ENCODE measurements at regions not wholly inside any gene's neighbourhood (a gene's known extent, or its start where the extent isn't known, plus 50 kb on each side); places are given as distances from the start of the nearest gene placed in this dataset.

DNA sequence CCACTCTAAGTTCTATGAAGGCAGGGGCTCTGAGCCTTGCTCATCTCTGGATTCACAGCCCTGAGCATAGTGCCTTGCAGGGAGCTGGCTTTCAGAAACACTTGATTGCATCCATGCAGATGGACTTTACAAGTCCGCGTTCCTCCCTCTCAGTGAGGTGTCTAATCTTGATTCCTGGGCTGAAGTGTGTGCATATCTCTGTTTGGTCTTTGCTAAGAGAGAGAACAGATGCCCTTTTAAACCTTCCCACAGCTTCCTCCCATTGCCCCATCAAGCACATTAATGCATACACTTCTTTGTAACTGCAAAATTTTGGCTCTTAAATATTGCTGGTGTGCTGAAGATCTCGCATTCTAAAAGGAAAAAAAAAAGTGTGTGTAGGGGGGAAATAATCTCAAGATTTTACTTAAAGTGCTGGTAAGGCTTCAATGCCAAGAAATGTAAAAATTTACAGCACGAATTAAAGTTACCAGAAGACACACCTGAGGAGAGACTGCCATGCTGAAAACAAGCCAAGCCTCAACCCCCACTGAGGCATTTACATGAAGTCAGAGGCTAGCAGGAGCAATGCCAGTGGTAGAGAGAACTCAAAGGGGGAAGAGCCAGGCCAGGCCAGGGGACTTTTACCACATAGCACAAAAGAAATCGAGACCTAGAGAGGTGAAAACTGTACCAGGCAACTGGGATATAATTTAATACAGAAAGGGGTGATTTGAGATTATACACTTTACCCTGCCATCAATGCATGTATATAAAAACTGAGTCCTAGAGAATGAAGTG lies 492.1 kb downstream of the SOX6 start:
- H3K27ac ChIP-seq: no peak overlapping the region

DNA sequence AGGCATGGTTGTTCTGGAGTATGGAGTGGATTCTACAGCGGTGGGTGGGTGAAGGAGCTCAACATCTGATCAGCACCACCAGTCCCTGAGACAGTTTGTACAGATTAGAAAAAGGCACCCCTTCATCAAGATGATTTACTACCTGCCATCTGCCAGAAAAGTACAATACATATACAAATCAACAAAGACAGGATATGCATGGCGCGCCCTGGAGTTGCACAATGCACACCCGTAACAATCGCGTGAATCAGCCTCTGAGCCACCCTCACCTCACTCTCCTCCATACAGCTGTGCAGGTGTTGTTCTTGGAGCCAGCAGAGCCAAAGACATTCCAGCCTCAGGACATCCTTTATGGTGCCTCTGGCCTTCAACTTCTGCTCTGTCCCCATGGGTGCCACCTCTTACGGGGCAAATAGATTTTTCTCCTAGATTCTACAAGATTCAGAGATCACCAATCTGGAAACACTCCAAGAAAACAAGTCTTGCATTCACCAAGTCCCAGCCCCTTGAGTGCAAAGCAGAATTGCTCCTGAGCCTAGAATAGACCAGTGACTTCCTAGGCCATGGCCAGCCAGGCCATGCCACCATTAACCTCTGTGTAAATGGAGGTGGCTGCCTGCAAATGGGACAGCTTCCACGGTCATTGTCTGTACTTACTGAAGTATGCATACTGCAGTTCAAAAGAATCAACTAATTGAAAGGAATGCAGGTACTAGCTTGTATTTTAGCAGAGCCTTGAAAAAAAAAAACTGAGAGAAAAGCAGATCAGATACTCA lies 490.9 kb downstream of the SOX6 start:
- TF ChIP-seq, protein P1, sequence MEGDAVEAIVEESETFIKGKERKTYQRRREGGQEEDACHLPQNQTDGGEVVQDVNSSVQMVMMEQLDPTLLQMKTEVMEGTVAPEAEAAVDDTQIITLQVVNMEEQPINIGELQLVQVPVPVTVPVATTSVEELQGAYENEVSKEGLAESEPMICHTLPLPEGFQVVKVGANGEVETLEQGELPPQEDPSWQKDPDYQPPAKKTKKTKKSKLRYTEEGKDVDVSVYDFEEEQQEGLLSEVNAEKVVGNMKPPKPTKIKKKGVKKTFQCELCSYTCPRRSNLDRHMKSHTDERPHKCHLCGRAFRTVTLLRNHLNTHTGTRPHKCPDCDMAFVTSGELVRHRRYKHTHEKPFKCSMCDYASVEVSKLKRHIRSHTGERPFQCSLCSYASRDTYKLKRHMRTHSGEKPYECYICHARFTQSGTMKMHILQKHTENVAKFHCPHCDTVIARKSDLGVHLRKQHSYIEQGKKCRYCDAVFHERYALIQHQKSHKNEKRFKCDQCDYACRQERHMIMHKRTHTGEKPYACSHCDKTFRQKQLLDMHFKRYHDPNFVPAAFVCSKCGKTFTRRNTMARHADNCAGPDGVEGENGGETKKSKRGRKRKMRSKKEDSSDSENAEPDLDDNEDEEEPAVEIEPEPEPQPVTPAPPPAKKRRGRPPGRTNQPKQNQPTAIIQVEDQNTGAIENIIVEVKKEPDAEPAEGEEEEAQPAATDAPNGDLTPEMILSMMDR (conservative IDR thresholded peaks at IDR 0.05): no peak
- no peak for TF ChIP-seq ZFX (IDR thresholded peaks at IDR 0.05)
- no peak overlapping the region for H3K27ac ChIP-seq

More for the DNA sequence above, 492.1 kb downstream of the SOX6 start:
- no peak for TF ChIP-seq ZFX (IDR thresholded peaks at IDR 0.05)
- TF ChIP-seq, protein P1 (conservative IDR thresholded peaks at IDR 0.05): no peak

DNA sequence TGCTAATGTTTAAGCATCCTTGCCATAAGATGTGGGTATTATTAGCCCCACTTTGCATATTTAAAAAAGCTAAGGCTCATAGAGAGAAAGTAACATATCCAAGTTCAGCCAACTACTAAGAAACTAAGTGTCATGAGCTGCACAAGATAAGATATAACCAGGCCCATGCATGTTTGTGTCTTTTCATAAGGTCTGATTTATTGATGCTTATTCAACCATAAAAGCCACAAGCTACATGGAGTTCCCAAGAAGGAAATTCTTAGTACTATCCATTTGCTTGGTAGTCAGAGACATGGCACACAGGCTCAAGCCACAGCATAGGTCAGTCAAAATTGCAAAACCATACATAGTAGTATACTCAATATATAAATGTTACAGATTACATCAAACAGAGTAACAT lies 488.5 kb downstream of the SOX6 start:
- TF ChIP-seq, protein P1 (conservative IDR thresholded peaks at IDR 0.05): no peak
- TF ChIP-seq ZFX (IDR thresholded peaks at IDR 0.05): no peak

DNA sequence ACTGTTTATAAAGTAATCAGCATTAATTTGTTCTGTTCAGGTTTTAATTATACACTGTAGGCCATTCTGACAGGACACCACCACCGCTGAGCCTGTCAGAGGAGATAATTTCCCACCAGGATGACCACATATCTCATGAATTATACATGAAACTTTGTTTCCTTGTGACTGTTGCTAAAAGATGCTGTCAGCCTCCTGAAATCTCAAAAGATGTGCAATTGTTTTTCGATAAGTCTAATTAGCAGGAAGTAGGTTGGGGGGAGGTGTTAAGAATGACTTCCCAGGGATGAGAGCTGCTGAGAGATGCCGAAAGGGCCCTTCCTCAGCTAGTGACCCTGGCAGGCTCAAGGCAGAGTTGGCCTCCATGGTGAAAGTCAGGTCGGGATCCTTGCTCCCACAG lies 485.4 kb downstream of the SOX6 start:
- TF ChIP-seq ZFX (IDR thresholded peaks at IDR 0.05): no peak
- TF ChIP-seq, protein P1 (conservative IDR thresholded peaks at IDR 0.05): no peak

More for the DNA sequence above, 488.5 kb downstream of the SOX6 start:
- H3K27ac ChIP-seq: no peak overlapping the region

DNA sequence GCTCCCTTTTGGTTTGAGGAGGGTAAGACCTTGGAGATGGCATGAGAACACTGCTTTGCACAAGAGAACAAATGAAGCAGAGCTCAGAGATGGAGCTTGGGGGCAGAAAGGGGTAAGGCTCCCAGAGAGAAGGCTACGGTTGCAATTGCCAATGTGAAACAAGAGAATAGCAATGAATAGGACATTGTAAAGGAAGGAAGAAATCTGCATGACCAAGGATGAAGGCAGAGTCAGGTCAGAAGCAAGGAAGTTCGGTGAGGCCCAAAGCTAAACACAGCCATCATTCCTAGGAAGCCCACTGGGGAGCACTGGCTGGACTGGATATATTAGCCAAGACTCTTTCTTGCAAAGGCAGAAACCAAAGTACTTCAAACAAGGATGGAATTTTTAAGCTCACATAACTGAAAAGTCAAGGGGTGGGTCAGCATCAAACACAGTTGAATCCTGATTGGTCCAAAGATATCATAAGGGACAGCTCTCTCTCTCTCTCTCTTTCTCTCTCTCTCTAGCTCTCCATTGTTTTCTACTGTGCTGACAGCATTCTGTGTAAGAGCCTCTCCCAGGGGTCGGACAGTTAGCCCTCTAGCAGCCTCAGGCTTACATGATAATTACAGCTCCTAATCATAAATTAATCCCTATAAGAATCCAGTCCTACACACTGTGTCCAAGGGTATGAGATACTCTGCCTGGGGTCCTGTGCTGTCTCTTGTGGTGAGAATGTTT lies 484.3 kb downstream of the SOX6 start:
- TF ChIP-seq, protein P1 (conservative IDR thresholded peaks at IDR 0.05): no peak
- no peak for TF ChIP-seq ZFX (IDR thresholded peaks at IDR 0.05)
- no peak overlapping the region for H3K27ac ChIP-seq

More for the DNA sequence above, 485.4 kb downstream of the SOX6 start:
- H3K27ac ChIP-seq: no peak overlapping the region

DNA sequence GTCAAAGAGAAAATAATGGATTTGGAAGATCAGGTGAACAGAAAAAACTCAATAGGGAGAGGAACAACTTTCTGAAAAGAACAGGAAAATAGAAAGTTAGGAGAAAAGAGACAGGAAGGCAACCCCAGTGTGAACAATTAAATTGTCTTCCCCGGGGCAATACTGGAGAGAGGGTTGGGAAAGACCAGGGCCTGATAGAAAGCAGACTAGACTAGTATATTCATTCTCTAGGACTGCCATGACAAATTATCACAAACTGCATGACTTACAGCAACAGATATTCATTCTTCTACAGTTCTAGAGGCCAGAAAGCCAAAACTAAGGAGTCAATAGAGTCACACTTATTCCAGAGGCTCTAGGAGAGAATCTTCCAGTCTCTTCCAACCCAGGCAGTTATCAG lies 482.8 kb downstream of the SOX6 start:
- H3K27ac ChIP-seq: no peak overlapping the region

More for the DNA sequence above, 482.8 kb downstream of the SOX6 start:
- TF ChIP-seq ZFX (IDR thresholded peaks at IDR 0.05): no peak
- TF ChIP-seq, protein P1 (conservative IDR thresholded peaks at IDR 0.05): no peak
